ENCODE measurements at regions not wholly inside any gene's neighbourhood (a gene's known extent, or its start where the extent isn't known, plus 50 kb on each side); places are given as distances from the start of the nearest gene placed in this dataset.

DNA sequence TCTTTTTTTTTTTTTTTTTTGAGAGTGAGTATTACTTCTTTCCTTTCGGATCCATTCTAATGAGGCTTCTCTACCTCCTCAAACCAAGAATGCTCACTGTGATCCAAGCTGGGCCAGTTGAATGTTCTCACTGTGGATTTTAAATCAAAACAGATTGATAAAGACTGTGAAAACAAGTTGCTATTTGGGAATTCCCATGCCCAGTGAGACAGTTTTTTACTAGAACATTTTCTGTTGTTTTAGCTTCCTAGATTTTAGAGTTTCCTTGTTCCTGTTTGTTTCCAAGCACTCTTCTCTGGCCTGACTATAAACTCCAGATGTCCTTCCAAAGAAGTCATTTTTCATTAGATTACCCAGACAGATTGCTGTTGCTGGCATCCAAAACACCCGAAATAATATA is 60.1 kb upstream of the GALNT15 start:
- no peak overlapping the region for H3K4me3 ChIP-seq (ENCODE audit: low read depth, low read length)
- DNase-seq (ENCODE audit: low read depth), result no peak
- TF ChIP-seq CTCF (IDR thresholded peaks at IDR 0.05; ENCODE audit: control insufficient read depth, extremely low read depth, insufficient read depth), result no peak

DNA sequence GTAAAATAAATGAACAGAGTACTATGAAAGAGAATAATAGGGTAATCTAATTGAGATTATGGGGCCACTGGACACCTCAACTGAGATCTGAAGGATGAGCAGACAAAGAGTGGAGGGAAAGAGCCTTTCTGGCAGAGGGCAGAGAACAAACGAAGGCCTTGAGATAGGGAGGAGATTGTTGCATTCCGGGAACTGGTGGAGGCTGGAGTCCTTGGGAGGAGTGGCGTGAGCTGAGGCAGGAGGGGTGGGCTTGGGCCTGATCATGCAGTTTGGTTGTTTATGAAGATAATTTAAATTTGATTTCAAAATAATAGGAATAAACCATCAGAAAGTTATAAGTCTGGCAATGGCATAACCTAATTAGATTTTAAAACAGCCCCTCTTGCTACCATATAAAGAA is 59.5 kb upstream of the GALNT15 start:
- H3K4me3 ChIP-seq (ENCODE audit: low read depth, low read length), result no peak overlapping the region
- DNase-seq (ENCODE audit: low read depth), result no peak
- no peak for TF ChIP-seq CTCF (IDR thresholded peaks at IDR 0.05; ENCODE audit: control insufficient read depth, extremely low read depth, insufficient read depth)

- no peak for TF ChIP-seq CTCF (IDR thresholded peaks at IDR 0.05; ENCODE audit: control insufficient read depth, extremely low read depth, insufficient read depth)
- H3K4me3 ChIP-seq (ENCODE audit: low read depth, low read length), result no peak overlapping the region
- no peak for DNase-seq (ENCODE audit: low read depth)
Measured at GRCh38 chr3:16118396-16118795, 56.1 kb upstream of the GALNT15 start.

DNA sequence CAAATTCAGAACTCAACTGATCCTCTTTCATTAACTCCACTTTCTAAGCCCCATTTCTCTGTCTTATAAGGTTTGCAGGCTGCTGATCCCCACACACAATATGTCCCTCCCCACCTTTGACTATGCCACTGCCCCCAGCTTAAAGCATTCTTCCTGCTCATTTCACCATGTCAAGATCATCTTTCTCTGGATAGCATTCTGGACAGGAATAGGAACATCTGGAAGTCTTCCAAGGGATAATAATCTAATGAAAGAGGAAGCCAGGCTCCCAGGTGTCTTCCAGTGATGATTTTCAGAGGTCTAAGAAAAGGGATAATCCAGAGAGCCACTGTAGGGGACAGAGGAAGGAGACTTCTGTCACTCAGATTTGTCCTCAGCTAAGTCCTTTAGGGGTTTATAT is 54.6 kb upstream of the GALNT15 start:
- no peak for DNase-seq (ENCODE audit: low read depth)
- no peak overlapping the region for H3K4me3 ChIP-seq (ENCODE audit: low read depth, low read length)
- TF ChIP-seq CTCF (IDR thresholded peaks at IDR 0.05; ENCODE audit: control insufficient read depth, extremely low read depth, insufficient read depth), result no peak

- no peak for DNase-seq (ENCODE audit: low read depth)
- no peak for TF ChIP-seq CTCF (IDR thresholded peaks at IDR 0.05; ENCODE audit: control insufficient read depth, extremely low read depth, insufficient read depth)
Measured at GRCh38 chr3:16121391-16121790, 53.1 kb upstream of the GALNT15 start.

DNA sequence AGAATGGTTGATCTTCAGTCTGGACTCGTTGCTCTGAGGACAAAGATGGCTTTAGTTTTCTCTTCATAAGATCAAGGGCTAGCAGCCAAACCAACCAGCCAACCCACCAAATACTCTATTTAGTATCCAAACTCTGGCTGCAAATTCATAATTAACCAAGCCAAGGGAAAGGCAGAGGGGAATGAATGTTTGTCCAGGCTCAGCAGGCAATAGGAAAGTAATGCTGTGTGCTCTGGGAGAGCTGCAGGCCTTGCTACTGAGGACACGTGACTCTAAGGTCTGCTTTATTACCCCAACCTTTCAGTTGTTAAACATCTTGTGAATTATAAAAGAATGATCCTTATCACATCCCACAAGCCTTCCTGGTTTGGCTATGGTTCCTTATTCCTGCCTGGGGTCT is 52.3 kb upstream of the GALNT15 start:
- no peak overlapping the region for H3K4me3 ChIP-seq (ENCODE audit: low read depth, low read length)
- no peak for TF ChIP-seq CTCF (IDR thresholded peaks at IDR 0.05; ENCODE audit: control insufficient read depth, extremely low read depth, insufficient read depth)
- no peak for DNase-seq (ENCODE audit: low read depth)

More at GRCh38 chr3:16121391-16121790, 53.1 kb upstream of the GALNT15 start:
- H3K4me3 ChIP-seq (ENCODE audit: low read depth, low read length), result no peak overlapping the region

DNA sequence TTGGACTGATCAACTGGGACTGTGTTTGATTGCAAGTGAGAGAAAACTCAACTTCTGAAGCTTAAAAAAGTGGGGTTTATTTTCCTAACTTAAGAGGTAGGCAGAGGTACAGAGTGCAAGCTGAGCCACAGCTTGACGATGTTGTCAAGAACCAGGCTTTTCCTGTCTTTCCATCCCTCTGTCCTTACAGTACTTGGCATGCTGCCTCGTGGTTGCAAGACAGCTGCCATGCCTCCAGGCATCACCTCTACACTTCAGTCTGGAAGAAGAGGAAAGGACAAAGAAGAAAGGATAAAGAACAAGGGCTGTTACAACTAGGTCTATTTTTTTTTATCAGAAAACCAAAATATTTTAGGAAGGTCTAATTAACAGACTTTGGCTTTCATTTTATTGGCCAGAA is 51.8 kb upstream of the GALNT15 start:
- no peak for DNase-seq (ENCODE audit: low read depth)
- H3K4me3 ChIP-seq (ENCODE audit: low read depth, low read length), result no peak overlapping the region
- no peak for TF ChIP-seq CTCF (IDR thresholded peaks at IDR 0.05; ENCODE audit: control insufficient read depth, extremely low read depth, insufficient read depth)

Data from LNCaP clone FGC (cell line).